ENCODE measurements at regions not wholly inside any gene's neighbourhood (a gene's known extent, or its start where the extent isn't known, plus 50 kb on each side); places are given as distances from the start of the nearest gene placed in this dataset.

DNA sequence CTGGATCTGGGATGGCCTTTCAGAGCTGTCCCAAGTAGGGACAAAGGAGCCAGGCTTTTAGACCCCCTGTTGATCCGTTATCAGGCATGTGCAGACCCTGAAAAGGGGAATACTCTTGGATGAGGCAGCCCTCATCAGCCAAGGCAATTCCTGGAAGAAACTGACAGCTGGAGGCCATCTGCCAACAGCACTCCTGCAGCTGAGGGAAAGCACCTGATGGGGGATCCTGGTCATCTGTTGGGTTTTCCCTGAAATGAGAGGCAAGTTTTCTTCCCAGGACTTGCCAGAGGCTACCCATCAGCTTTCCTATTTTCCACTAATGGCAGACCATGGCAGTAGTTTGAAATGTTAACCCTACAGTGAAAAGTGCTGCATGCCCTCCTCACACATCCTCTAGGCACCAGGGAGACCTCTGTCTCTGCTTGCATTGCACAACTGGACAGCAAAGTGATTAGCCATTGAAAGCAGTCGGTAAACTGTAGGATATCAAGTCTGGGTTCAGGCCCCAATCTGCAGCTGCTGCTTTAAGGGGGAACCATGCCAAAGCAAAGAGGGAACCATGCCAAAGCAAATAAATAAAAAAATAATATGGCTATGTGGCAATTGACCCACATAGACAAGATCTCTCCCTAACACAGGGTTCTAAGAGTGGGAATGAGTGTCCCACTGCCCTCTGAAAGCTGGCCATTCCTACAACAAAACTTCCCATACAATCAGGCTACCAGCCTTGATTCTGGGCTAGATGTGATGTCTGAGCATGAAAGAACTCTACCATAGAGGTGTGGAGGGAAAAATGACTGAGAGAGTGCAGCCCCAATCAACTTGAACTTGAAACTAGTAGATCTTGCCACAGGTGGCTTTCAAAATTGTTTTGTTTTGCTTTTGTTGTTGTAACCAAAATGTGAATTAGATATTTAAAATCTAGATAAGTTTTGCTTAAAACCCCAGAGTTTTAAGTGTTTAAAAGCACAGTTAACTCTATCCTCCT lies 232.0 kb upstream of the STT3B start:
- TF ChIP-seq, protein P1, sequence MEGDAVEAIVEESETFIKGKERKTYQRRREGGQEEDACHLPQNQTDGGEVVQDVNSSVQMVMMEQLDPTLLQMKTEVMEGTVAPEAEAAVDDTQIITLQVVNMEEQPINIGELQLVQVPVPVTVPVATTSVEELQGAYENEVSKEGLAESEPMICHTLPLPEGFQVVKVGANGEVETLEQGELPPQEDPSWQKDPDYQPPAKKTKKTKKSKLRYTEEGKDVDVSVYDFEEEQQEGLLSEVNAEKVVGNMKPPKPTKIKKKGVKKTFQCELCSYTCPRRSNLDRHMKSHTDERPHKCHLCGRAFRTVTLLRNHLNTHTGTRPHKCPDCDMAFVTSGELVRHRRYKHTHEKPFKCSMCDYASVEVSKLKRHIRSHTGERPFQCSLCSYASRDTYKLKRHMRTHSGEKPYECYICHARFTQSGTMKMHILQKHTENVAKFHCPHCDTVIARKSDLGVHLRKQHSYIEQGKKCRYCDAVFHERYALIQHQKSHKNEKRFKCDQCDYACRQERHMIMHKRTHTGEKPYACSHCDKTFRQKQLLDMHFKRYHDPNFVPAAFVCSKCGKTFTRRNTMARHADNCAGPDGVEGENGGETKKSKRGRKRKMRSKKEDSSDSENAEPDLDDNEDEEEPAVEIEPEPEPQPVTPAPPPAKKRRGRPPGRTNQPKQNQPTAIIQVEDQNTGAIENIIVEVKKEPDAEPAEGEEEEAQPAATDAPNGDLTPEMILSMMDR (IDR thresholded peaks at IDR 0.05; ENCODE audit: extremely low read depth in 1 of 2, insufficient read depth in 1 of 2, low read depth in 1 of 2, low read length in 2 of 2): no peak
- TF ChIP-seq POLR2A (IDR thresholded peaks at IDR 0.05; ENCODE audit: low read depth, low read length): no peak
- no peak for TF ChIP-seq MYC (IDR thresholded peaks at IDR 0.05; ENCODE audit: low read depth, low read length)

Data from endothelial cell of umbilical vein (primary cell).